Astrocyte (in vitro differentiated cells and primary cell): ENCODE measurements at regions not wholly inside any gene's neighbourhood (a gene's known extent, or its start where the extent isn't known, plus 50 kb on each side); places are given as distances from the start of the nearest gene placed in this dataset.

Experiments
- CTCF ChIP-seq: IDR thresholded peaks from 2 replicates; pipeline ENCODE4 v1.5.1; 2011; ENCODE audit warnings: low read depth, mild to moderate bottlenecking, inconsistent platforms, low read length, moderate library complexity; ENCODE audit not compliant: insufficient read depth
- EZH2 ChIP-seq: IDR thresholded peaks from 2 replicates; pipeline ENCODE4 v1.6.1; 2012; ENCODE audit warnings: mild to moderate bottlenecking, low read length, inconsistent platforms; ENCODE audit not compliant: insufficient read depth

DNA sequence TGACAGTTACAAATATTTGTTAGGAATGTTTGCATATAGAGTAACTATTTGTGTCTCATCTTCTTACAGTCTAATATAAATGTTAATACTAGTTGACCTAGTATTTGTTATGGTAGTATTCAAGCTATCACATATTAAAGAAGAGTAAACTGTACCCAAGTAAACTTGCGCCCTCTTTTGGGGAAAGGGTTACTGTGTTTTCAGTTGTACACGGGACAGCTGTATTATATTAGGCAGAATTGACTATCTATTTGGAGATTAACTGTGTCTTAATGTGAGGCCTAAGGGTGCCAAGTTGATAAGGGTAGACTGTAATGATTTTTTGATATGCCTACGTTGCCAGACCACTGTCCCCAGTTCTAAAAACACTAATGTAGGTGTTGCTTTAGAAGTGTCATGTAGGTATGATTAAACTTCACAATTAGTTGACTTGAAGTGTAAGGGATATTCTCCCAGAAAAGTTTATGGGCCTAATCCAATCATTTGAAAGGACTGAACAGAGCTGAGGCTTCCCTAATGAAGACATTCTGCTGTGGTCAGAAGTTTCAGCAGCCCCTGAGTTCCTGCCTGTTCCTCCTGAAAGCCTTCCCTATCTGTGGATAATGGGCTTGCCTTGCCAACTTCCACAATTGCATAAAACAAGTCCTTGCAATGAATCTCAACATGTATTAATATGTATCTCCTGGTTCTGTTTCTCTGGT lies 172.8 kb upstream of the CXCL13 start:
- TF ChIP-seq CTCF (no peak), EZH2 (no peak)
